Adipocyte (in vitro differentiated cells): ENCODE measurements at regions not wholly inside any gene's neighbourhood (a gene's known extent, or its start where the extent isn't known, plus 50 kb on each side); places are given as distances from the start of the nearest gene placed in this dataset.

Experiments
- DNase-seq: peaks from one replicate; pipeline ENCODE4 v3.0.0-alpha.2; 2015; ENCODE audit warnings: low read depth
- H3K27me3 ChIP-seq: replicated peaks from 2 replicates; pipeline ENCODE4 v1.7.0; 2013; ENCODE audit warnings: mild to moderate bottlenecking, low read length, moderate library complexity; ENCODE audit not compliant: control insufficient read depth, insufficient read depth
- H3K36me3 ChIP-seq: 2 replicates; pipeline ENCODE4 v1.7.0; 2013; ENCODE audit warnings: low read length, mild to moderate bottlenecking, moderate library complexity; ENCODE audit not compliant: control insufficient read depth, insufficient read depth, severe bottlenecking
- H3K4me1 ChIP-seq: 2 replicates; pipeline ENCODE4 v1.7.0; 2013; ENCODE audit warnings: mild to moderate bottlenecking, low read length, moderate library complexity; ENCODE audit not compliant: control insufficient read depth, insufficient read depth
- H3K4me3 ChIP-seq: 2 replicates; pipeline ENCODE4 v1.7.0; 2013; ENCODE audit warnings: mild to moderate bottlenecking, low read length, moderate library complexity
- H3K9ac ChIP-seq: 2 replicates; pipeline ENCODE4 v1.7.0; 2013; ENCODE audit warnings: mild to moderate bottlenecking, low read length, moderate library complexity
- H3K9me3 ChIP-seq: 2 replicates; pipeline ENCODE4 v1.7.0; 2013; ENCODE audit warnings: mild to moderate bottlenecking, low read length, moderate library complexity; ENCODE audit not compliant: control insufficient read depth

GRCh38 chr14:98591161-98591560 lies 680.8 kb downstream of the BCL11B start:
- Histone ChIP-seq H3K27me3 (no peaks in the 10 kb centered on the region), H3K4me3 (no peak overlapping the region), H3K4me1 (no peaks in the 10 kb centered on the region), H3K9me3 (no peaks in the 10 kb centered on the region), H3K36me3 (no peaks in the 10 kb centered on the region), H3K9ac (no peak overlapping the region)
- no peak for DNase-seq

- no peak overlapping the region for H3K4me3 ChIP-seq
- H3K36me3 ChIP-seq, result no peaks in the 10 kb centered on the region
- no peak overlapping the region for H3K9ac ChIP-seq
- H3K9me3 ChIP-seq, result peaks cover 7% of the 10 kb centered on the region
- DNase-seq, result no peak
- H3K27me3 ChIP-seq, result no peaks in the 10 kb centered on the region
- no peaks in the 10 kb centered on the region for H3K4me1 ChIP-seq
These were observed 679.3 kb downstream of the BCL11B start for GRCh38 chr14:98592611-98593170.

- no peaks in the 10 kb centered on the region for H3K4me1 ChIP-seq
- H3K4me3 ChIP-seq, result no peak overlapping the region
- no peak for DNase-seq
- no peak overlapping the region for H3K9ac ChIP-seq
- peaks cover 7% of the 10 kb centered on the region for H3K9me3 ChIP-seq
- H3K36me3 ChIP-seq, result no peaks in the 10 kb centered on the region
- no peaks in the 10 kb centered on the region for H3K27me3 ChIP-seq
These were observed 678.6 kb downstream of the BCL11B start for GRCh38 chr14:98593361-98593761.

GRCh38 chr14:98594156-98594555 lies 677.8 kb downstream of the BCL11B start:
- Histone ChIP-seq H3K36me3 (no peaks in the 10 kb centered on the region), H3K27me3 (no peaks in the 10 kb centered on the region), H3K9me3 (peaks cover 7% of the 10 kb centered on the region), H3K4me3 (no peak overlapping the region), H3K4me1 (no peaks in the 10 kb centered on the region), H3K9ac (no peak overlapping the region)
- DNase-seq, result no peak

GRCh38 chr14:98598576-98598975 lies 673.4 kb downstream of the BCL11B start:
- no peak overlapping the region for H3K9ac ChIP-seq
- no peaks in the 10 kb centered on the region for H3K36me3 ChIP-seq
- no peaks in the 10 kb centered on the region for H3K27me3 ChIP-seq
- no peaks in the 10 kb centered on the region for H3K4me1 ChIP-seq
- peaks cover 7% of the 10 kb centered on the region for H3K9me3 ChIP-seq
- no peak for DNase-seq
- H3K4me3 ChIP-seq, result no peak overlapping the region

- Histone ChIP-seq H3K9ac (no peak overlapping the region), H3K36me3 (no peaks in the 10 kb centered on the region), H3K9me3 (peaks cover 7% of the 10 kb centered on the region), H3K4me3 (no peak overlapping the region), H3K27me3 (no peaks in the 10 kb centered on the region), H3K4me1 (no peaks in the 10 kb centered on the region)
- no peak for DNase-seq
These were observed 672.9 kb downstream of the BCL11B start for GRCh38 chr14:98599082-98599481.

- Histone ChIP-seq H3K4me1 (no peaks in the 10 kb centered on the region), H3K9me3 (no peaks in the 10 kb centered on the region), H3K27me3 (no peaks in the 10 kb centered on the region), H3K36me3 (no peaks in the 10 kb centered on the region), H3K4me3 (no peak overlapping the region), H3K9ac (no peak overlapping the region)
- DNase-seq, result no peak
These were observed 669.0 kb downstream of the BCL11B start for GRCh38 chr14:98602983-98603382.

GRCh38 chr14:98605043-98605442 lies 667.0 kb downstream of the BCL11B start:
- Histone ChIP-seq H3K9ac (no peak overlapping the region), H3K4me1 (no peaks in the 10 kb centered on the region), H3K4me3 (no peak overlapping the region), H3K27me3 (no peaks in the 10 kb centered on the region), H3K9me3 (no peaks in the 10 kb centered on the region), H3K36me3 (no peaks in the 10 kb centered on the region)
- no peak for DNase-seq

- no peak for DNase-seq
- H3K27me3 ChIP-seq, result no peaks in the 10 kb centered on the region
- H3K36me3 ChIP-seq, result no peaks in the 10 kb centered on the region
- H3K9me3 ChIP-seq, result no peaks in the 10 kb centered on the region
- H3K4me1 ChIP-seq, result no peaks in the 10 kb centered on the region
- no peak overlapping the region for H3K4me3 ChIP-seq
- no peak overlapping the region for H3K9ac ChIP-seq
These were observed 665.9 kb downstream of the BCL11B start for GRCh38 chr14:98606041-98606640.

GRCh38 chr14:98606816-98607215 lies 665.2 kb downstream of the BCL11B start:
- no peaks in the 10 kb centered on the region for H3K36me3 ChIP-seq
- no peaks in the 10 kb centered on the region for H3K4me1 ChIP-seq
- no peak for DNase-seq
- no peak overlapping the region for H3K4me3 ChIP-seq
- no peaks in the 10 kb centered on the region for H3K27me3 ChIP-seq
- H3K9ac ChIP-seq, result no peak overlapping the region
- H3K9me3 ChIP-seq, result no peaks in the 10 kb centered on the region

GRCh38 chr14:98607341-98607910 lies 664.6 kb downstream of the BCL11B start:
- Histone ChIP-seq H3K36me3 (no peaks in the 10 kb centered on the region), H3K4me3 (no peak overlapping the region), H3K4me1 (no peaks in the 10 kb centered on the region), H3K27me3 (no peaks in the 10 kb centered on the region), H3K9me3 (no peaks in the 10 kb centered on the region), H3K9ac (no peak overlapping the region)
- DNase-seq, result no peak
